ENCODE measurements at regions not wholly inside any gene's neighbourhood (a gene's known extent, or its start where the extent isn't known, plus 50 kb on each side); places are given as distances from the start of the nearest gene placed in this dataset.
"Not testable (repeated sequence)": the region's sequence is repeated elsewhere in the genome, so short reads cannot be mapped to it uniquely, and the experiment has no call there.

DNA sequence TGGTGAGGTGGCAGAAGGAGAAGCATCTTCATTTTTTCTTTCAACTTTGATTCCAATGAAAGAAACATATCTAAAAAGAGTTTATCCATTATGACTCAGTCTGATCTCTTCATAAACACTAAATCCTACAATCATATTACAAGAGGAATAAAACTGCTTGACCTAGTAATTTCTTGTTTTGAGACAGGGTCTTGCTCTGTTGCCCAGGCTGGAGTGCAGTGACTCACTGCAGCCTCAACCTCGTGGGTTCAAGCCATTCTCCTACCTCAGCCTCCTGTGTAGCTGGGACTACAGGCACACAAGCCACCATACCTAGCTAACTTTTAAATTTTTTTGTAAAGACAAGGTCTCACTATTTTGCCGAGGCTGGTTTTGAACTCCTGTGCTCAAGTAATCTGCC is 147.2 kb downstream of the NDUFA12 start:
- no peak for DNase-seq

DNA sequence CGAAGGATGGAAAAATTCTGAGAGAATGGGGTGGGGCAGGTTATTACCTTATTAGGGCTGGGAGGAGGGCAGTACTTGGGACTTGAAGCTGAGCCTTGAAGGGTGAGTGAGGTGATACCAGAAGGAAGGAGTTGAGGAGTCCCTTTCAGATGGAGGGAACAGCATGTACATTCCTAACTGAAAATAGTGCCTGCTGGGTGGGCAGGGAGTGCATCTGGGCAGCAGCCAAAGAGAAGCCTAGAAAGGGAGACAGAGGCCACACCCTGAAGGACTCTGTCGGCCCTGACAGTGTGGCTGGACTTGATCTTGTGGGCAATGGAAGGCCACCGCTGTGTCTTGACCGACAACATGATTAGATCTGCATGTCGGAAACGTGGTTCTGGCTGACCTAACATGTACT is 147.6 kb downstream of the NDUFA12 start:
- no peak for DNase-seq

DNA sequence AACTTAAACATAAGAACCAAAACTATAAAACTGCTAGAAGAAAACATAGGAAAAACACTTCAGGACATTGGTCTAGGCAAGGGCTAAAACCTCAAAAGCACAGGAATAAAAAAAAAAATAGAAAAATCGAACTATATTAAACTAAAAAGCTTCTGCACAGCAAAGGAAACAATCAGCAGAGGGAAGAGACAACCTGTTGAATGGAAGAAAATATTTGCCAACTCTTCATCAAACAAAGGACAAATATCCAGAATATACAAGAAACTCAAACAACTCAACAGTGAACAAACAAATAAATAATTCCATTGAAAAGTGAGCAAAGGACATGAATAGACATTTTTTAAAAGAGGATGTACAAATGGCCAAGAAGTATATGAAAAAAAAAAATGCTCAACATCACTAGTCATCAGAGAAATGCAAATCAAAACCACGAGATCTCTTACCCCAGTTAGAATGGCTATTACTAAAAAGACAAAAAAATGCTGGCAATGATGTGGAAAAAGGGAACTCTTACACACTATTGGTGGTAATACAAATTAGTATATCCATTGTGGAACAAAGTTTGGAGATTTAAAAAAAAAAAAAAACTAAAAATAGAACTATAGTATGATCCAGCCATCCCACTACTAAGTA is 152.0 kb downstream of the NDUFA12 start:
- no peak for DNase-seq

DNA sequence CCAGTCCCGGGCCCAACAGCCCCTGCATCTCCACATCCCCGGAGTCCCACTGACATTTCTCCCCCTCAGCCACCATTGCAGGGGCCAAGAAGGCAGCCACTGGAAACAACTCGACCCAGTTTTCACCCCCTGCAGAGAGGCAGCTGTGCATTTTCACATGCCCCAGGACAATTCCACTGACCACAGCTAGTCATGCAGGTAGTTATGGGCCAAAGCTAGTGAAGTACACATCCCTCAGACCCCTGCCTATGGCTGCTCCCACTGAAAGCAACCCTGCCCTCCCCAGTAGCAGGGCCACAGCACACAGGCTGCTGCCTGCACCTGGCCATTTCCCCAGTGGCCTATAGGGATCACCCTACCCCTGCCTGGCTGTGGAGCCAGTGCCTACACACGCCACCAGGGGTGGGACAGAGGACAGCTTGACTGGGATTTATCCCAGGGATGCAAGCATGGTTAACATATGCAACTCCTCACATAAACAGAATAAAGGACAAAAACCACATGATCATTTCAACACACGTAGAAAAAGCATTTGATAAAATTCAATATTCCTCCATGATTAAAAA is 154.0 kb downstream of the NDUFA12 start:
- no peak for DNase-seq

DNA sequence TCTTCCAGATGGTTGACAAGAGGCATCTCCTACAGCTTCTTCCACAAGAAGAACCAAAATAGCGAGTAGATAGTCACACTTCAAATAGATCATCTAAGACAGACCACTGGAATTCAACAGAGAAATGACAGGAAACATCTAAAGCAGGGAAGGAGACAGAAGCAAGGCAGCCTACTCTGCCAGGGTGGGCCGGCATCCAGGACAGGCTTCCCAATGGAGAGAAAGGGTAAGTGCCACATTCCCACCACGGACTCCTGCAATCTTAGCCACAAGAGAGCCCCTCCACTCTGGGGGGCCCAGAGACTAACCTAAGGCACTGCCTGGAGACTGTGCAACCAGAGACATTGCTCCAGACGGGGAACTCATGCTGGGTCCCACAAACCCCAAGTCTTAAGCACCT is 154.5 kb downstream of the NDUFA12 start:
- no peak for DNase-seq

DNA sequence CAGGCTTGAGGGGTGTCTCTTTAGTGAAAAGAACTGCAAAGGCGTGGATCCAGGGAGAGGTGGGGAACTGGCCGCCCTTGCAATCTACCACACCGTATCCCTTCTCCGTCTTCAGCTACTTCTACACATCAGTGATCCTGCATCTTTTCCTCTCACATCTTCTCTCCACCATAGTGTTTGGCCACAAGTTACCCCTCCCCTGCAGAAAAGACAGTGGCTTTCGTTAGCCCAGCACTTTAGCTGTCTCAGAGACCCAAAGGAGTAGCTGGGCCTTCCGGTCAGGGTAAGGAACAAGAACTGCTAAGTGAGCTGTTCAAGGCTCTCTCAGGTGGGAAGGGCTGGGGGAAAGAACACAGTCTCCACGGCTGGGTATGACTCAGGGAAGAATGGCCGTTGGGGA is 158.4 kb downstream of the NDUFA12 start:
- DNase-seq = no peak

DNA sequence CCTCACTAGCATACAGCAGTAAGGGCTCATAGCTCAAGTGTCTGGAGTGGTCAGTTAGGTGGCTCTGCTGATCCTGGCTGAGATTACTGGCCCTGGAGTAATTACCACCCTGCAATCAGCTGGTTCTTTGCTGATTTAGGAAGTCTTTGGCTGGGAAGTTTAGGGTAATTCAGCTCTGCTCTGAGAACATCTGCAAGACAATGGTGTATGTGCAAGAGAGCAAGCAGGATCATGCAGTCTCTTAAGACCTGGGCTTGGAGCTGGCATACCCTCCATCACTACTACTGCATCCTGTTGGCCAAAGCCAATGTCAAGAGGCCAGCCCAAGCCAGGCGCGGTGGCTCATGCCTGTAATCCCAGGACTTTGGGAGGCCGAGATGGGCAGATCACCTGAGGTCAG is 159.0 kb downstream of the NDUFA12 start:
- no peak for DNase-seq

DNA sequence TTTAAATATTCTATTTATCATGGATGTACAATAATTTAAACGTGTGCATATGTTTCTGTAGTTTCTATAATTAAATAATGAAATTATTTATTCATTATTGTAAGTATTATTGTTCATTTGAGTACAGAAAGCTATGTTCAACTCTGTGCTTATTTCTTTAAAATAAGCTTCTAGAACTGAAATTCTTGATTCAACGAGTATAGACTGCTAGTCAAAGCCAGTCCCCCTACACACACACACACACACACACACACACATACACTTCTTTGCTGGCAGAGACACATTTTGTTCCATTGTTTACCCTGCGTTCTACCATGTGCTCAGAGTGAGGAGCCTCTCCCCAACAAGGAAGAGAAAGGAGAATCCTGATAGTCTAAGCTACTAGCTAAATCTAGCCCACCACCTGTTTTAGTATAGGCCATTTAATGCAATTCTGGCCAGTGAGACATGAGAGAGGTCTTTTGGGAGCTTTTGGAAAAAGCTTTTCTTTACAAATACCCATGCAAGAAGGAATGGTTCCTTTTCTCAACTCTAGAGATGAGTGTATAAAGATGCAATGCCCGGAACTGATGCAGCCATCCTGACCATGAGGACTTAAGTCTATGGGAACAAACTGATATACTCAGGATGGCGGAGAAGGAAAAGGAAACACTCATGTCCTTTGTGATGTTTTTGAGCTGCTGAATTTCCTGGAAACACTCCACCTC is 161.4 kb downstream of the NDUFA12 start:
- DNase-seq = no peak

DNA sequence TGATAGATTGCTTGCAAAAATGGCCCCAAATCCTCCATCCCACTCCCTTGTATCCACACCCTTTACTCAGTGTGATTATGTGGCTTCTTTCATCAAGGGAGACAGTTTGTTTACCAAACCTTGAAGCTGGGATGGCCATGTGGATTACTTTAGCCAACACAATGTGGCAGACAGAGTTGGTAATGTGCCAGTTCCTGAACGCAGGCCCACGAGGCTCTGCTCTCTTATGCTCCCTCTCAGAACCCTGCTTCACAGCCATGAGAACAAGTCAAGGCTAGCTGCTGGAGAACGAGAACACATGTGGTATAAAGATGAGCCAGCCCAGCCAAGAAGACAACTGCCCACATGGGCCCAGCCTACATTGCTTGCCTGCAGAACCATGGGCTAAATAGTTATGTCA is 162.3 kb downstream of the NDUFA12 start:
- DNase-seq = no peak

DNA sequence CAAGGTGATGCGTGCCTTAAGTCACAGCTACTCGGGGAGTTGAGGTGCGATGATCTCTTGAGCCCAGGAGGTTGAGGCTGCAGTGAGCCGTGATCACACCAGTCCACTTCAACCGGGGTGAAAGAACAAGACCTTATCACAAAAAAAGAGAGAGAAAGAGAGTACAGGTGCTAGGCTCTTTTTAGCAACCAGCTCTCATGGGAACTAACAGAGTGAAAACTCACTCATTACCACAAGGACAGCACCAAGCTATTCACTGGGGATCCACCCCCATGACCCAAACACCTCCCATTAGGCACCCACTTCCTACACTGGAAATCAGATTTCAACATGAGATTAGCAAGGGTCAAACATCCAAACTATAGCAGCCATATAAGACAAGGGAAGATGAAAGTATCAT is 164.2 kb downstream of the NDUFA12 start:
- DNase-seq = no peak

DNA sequence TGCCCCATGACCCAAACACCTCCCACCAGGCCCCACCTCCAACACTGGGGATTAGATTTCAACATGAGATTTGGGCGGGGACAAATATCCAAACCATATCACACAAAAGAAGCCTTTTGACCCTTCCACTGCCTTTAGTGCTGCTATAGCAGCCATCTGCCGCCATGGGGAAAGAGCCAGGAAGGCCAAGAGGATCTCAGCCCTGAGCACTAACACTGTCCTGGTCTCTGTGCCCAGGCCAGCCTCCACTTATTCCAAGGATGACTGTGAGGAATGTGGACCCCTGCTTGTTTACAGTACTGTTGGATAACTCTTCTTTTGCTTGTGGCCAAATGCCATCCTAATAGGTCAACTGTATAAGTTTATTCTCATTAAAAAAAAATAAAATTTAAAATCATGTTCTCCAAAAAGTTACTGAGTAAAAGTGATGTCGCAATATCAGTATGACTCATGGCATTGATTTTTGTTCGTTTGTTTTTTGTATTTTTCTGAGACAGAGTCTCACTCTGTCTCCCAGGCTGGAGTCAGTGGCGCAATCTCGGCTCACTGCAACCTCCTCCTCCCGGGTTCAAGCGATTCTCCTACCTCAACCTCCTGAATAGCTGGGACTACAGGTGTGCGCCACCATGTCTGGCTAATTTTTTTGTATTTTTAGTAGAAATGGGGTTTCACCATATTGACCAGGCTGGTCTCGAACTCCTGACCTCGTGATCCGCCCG is 166.4 kb downstream of the NDUFA12 start:
- DNase-seq = not testable (repeated sequence)

DNA sequence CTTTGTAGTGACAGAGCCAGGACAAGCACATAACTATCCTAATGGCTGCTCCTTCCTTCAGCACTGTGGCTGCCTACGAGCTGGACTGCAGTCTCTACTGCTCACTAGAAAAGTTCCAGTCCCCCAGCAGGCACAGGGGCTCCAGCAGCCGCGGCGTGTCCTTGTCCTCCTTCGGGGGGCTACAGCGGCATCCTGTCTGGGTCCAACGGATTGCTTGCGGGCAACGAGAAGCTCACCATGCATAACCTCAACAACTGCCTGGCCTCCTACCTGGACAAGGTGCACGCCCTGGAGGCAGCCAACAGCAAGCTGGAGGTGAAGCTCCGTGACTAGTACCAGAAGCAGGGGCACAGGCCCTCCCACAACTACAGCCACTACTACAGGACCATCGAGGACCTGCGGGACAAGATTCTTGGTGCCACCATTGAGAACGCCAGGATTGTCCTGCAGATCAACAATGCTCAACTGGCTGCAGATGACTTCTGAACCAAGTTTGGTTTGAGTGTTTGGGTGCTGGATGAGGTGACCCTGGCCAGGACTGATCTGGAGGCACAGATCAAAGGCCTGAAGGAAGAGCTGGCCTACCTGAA is 169.4 kb downstream of the NDUFA12 start:
- no peak for DNase-seq

DNA sequence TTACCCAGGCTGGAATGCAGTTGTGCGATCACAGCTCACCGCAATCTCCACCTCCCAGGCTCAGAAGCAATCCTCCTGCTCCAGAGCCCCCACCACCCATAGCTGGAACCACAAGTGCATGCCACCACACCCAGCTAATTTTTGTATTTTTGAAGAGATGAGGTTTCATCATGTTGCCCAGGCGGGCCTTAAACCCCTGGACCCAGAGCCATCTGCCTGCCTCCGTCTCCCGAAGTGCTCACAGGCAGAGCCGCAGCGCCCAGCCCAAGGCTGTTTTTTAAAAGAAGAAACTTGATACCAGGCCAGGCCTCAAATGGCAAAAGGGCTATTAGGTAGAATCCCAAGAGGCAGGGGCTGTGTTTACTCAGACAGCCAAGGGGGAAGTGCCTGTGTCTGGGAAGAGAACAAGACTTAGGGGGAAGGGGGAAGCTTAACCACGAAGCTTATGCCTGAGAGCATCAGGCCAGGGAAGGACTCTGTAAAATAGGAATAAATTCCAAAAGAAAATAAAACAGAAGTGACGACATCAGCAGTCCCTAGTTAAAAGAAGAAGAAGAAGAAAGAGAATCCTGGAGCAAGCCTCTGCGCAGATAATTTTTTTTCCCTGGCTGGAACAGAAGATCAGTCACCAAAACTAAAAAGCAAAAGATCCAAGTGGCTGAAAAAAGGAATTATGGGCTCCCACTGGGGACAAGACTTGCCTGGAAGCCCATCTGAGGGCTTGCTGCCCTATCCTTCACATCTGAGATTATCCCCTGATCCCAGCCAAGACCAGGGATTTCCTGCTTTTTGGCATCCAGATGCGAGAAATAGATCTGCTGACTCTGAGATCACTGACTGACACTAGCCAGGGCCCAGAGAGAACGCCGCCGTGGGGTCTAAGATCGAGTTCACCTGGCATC is 170.5 kb downstream of the NDUFA12 start:
- DNase-seq = peak; percentile 26

DNA sequence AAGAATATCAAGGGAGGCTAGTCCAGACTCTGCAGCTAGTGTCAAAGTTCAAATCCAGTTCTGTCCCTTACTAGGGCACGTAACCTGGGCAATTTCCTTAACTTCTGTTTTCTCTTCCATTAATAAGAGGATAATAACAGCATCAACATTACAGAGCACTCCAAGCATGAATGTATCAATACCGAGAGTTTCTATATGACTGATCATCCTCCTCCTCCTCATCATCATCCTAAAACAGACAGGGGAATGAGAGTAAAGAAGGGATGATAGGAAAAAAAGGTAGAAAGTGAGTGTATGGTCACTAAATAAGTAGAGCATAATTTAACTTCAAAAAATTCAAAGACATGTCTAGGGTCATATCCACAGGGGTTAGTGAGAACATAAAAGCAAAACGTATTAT is 171.4 kb downstream of the NDUFA12 start:
- DNase-seq = no peak

DNA sequence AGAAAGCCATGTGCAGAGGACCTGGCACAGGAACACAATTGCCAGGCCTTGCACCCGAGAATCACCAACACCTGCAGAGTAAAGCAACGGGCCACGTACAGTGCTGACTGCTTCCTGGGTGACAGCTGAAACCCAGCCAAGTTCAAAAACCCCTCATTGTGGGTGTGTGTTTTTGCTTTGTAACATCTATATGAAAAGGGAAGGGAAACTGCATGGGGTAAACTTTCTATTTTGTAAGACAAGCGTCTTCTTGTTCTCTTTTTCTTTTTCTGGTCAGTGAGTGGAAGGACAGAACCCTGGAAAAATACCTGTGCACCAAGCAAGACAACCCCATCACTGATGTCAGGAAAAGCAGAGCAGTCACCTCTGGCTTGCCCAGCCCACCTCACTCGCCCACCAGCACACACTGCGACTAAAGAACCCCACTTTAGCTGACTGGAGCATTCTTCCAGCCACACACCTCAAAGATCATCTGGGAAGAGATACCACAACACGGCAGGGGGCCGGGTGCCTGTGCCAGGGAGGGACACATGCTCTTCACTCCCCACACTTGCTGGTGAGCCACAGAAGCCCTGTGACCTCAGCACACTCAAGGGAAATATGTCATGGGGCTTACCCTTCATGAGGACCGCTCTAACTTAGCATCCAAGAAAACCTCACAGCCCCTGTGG is 172.3 kb downstream of the NDUFA12 start:
- DNase-seq = no peak

DNA sequence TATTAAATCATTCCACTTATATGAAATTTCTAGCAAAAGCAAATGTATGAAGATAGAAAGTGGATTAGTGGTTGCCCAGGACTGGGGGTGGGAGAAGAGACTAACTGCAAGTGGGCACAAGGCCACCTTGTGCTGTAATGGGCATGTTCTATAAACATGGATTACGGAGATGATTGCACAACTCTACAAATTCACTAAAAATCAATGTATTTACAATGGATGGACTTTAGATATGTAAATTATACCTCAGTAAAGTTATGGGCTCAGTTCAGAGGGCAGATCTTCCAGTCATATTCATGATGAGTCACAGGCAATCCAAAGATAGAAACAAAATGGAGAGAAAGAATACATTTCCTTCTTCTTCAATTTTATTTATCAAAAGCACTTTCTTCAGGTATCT is 173.9 kb downstream of the NDUFA12 start:
- no peak for DNase-seq

DNA sequence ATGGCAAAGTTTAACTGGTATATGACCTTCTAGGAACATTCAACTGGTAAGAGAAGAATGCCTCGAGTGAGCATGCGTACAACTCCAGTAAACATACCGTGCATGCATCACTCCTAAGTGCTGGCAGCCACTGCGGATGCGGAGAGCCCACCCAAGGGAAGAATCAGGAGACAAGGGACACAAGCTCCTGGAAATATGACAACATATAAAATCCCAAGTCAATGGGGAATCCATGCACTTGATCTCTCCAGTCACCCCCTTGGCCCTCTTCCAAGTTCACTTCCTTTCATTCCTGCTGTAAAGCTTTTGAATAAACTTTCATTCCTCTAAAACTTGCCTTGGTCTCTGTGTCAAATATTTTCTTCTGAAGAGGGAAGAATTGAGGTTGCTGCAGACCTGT is 168.7 kb upstream of the TMCC3 start:
- DNase-seq = no peak

DNA sequence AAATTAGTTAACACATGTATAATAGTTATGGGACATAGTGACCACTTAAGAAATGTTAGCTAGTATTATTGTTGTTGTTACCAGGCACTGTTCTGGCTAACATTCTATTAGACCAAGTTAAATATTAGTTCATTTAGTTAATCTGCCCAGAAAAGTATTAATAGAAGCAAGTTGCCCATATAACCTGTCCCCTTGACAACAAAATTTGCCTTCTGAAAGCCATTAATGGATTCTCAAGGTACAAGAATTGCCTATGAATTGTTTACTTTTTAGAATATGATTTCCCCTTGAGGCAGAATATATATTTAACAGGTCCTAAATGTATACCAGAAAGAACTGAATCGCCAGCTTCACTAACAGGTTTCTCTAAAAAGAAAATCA is 167.3 kb upstream of the TMCC3 start:
- no peak for DNase-seq

DNA sequence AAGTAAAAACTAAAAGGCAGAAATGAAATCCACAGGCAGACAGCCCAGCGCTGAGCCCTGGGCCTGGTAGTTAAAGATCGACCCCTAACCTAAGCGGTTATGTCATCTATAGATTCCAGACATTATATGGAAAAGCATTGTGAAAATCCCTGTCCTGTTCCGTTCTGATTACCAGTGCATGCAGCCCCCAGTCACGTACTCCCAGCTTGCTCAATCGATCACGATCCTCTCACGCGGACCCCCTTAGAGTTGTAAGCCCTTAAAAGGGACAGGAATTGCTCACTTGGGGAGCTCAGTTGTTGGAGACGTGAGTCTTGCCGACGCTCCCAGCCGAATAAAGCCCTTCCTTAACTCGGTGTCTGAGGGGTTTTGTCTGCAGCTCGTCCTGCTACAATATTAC is 166.8 kb upstream of the TMCC3 start:
- DNase-seq = not testable (repeated sequence)

DNA sequence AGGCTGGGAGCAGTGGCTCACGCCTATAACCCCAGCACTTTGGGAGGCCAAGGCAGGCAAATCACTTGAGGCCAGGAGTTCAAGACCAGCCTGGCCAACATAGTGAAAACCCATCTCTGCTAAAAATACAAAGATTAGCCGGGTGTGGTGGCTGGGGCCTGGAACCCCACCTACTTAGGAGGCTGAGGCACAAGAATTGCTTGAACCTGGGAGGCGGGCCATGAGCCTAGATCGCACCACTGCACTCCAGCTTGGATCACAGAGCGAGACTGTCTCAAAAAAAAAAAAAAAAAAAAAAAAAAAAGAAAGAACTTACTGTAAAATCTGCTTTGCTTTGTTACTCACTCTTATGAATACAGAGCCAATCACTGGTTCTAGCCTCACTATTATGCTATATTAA is 166.4 kb upstream of the TMCC3 start:
- DNase-seq = not testable (repeated sequence)

DNA sequence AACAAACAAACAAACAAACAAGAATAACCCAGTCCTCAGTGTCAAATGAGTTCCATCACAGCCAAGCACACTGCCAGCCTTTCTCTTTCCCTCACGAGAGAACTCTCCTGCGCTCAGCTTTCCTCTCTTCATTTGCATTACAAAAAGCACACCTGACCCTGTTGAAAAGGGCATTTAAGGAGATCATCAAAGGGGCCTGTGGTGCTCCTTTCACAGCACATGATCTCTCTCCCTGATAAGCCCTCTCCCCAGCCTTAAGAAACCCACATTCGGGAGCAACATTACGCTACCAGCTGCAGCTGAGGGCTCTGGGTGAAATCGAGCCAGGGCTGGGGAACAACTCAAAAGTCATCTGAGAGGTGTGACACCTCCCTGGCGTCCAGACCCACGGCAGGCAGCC is 165.6 kb upstream of the TMCC3 start:
- no peak for DNase-seq

DNA sequence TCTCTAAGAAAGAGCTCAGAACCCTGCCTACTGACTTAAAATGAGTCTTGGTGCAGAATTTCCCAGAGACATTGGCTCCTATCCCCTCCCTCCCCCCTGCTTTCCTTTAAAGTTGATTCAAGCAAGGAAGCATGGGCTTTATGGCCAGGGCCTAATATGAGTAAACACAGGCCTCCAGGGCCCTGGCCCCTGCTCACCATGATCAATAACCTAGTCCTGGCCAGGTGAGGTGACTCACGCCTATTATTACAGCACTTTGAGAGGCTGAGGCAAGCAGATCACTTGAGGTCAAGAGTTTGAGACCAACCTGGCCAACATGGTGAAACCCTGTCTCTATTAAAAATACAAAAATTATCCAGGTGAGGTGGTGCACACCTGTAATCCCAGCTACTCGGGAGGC is 165.1 kb upstream of the TMCC3 start:
- DNase-seq = no peak

All from right hindlimb (tissue), 1 donor.